SK-N-SH treated with all-trans-retinoic acid at 6 μM for 48 hours (cell line): ENCODE measurements at regions not wholly inside any gene's neighbourhood (a gene's known extent, or its start where the extent isn't known, plus 50 kb on each side); places are given as distances from the start of the nearest gene placed in this dataset.

Experiments used
- ESRRG ChIP-seq: fragments of 250-450 bp; sonication (Bioruptor Pico); IDR thresholded peaks from 2 replicates; pipeline ENCODE4 v1.6.1; 2021; ENCODE audit warnings: mild to moderate bottlenecking
- RARB ChIP-seq: fragments of 250-450 bp; sonication (Bioruptor Pico); IDR thresholded peaks from 2 replicates; pipeline ENCODE4 v1.8.0; 2021; ENCODE audit warnings: mild to moderate bottlenecking, moderate library complexity
- SNAI2 ChIP-seq: fragments of 250-450 bp; sonication (Bioruptor Pico); IDR thresholded peaks from 2 replicates; pipeline ENCODE4 v1.5.0; 2020; ENCODE audit warnings: mild to moderate bottlenecking, moderate library complexity
- TOX ChIP-seq: fragments of 250-450 bp; sonication (Bioruptor Pico); IDR thresholded peaks from 2 replicates; pipeline ENCODE4 v1.8.0; 2021; ENCODE audit warnings: mild to moderate bottlenecking, moderate library complexity, borderline replicate concordance
- TF ChIP-seq, protein P1 (sequence below): fragments of 250-450 bp; sonication (Bioruptor Pico); IDR thresholded peaks from 2 replicates; pipeline ENCODE4 v1.8.0; 2021; ENCODE audit warnings: low read depth, mild to moderate bottlenecking, moderate library complexity, borderline replicate concordance
- TF ChIP-seq, protein P2 (sequence below): fragments of 250-450 bp; sonication (Bioruptor Pico); IDR thresholded peaks from 2 replicates; pipeline ENCODE4 v1.5.0; 2020; ENCODE audit warnings: mild to moderate bottlenecking, moderate library complexity

DNA sequence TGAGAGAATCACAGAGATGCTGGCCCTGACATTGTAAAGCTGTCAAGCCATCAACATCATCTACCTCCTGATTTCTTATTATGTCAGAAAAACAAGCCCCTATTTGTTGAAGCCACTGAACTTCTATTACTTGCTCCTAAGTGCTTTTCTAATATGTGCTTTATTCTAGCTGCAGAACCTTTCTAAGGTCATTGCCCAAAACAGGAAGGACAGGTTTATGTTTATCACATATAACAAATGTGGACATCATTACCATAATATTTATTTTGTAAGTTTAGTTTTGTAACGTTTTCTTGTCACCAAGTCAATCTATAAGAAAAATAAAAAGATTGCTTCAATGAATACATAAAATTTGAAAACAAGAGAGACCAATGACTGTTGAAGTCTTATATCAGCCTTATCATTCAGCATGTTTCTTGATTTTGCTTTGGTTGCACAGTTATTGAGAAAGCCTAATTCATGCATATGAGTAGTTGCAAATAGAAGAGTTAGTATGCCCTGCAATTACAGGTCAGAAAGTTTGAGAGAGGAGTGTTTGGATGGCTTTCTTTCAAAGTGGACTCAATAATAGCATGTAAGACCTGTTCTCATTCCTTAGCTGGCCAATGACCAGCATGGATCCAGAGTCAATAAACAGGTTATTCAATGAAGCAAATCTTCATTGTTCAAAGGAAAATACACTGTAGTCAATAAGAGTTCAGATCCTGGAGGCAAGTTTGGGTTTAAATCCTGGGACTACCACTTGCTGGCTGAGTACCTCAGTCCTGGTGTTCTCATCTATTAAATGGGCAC, 84.1 kb downstream of the MAB21L3 start:
- TF ChIP-seq RARB (CRISPR knock-in tag) (no peak), ESRRG (CRISPR knock-in tag) (no peak), TOX (CRISPR knock-in tag) (no peak), SNAI2 (CRISPR knock-in tag) (no peak)
- TF ChIP-seq, protein P1, sequence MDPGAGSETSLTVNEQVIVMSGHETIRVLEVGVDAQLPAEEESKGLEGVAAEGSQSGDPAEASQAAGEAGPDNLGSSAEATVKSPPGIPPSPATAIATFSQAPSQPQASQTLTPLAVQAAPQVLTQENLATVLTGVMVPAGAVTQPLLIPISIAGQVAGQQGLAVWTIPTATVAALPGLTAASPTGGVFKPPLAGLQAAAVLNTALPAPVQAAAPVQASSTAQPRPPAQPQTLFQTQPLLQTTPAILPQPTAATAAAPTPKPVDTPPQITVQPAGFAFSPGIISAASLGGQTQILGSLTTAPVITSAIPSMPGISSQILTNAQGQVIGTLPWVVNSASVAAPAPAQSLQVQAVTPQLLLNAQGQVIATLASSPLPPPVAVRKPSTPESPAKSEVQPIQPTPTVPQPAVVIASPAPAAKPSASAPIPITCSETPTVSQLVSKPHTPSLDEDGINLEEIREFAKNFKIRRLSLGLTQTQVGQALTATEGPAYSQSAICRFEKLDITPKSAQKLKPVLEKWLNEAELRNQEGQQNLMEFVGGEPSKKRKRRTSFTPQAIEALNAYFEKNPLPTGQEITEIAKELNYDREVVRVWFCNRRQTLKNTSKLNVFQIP (CRISPR knock-in tag): no peak
- TF ChIP-seq, protein P2, sequence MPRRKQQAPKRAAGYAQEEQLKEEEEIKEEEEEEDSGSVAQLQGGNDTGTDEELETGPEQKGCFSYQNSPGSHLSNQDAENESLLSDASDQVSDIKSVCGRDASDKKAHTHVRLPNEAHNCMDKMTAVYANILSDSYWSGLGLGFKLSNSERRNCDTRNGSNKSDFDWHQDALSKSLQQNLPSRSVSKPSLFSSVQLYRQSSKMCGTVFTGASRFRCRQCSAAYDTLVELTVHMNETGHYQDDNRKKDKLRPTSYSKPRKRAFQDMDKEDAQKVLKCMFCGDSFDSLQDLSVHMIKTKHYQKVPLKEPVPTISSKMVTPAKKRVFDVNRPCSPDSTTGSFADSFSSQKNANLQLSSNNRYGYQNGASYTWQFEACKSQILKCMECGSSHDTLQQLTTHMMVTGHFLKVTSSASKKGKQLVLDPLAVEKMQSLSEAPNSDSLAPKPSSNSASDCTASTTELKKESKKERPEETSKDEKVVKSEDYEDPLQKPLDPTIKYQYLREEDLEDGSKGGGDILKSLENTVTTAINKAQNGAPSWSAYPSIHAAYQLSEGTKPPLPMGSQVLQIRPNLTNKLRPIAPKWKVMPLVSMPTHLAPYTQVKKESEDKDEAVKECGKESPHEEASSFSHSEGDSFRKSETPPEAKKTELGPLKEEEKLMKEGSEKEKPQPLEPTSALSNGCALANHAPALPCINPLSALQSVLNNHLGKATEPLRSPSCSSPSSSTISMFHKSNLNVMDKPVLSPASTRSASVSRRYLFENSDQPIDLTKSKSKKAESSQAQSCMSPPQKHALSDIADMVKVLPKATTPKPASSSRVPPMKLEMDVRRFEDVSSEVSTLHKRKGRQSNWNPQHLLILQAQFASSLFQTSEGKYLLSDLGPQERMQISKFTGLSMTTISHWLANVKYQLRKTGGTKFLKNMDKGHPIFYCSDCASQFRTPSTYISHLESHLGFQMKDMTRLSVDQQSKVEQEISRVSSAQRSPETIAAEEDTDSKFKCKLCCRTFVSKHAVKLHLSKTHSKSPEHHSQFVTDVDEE (CRISPR knock-in tag): no peak
